NOMO-1 treated with DMSO at 0.1 percent for 48 hours (cell line): ENCODE measurements at regions not wholly inside any gene's neighbourhood (a gene's known extent, or its start where the extent isn't known, plus 50 kb on each side); places are given as distances from the start of the nearest gene placed in this dataset.
"Not testable (repeated sequence)": the region's sequence is repeated elsewhere in the genome, so short reads cannot be mapped to it uniquely, and the experiment has no call there.

Source experiments
- DNase-seq: peaks from one replicate; lab custom pipeline; 2025; ENCODE audit not compliant: unreplicated experiment; lab: John Stamatoyannopoulos, UW

GRCh38 chr6:133100865-133101264, 140.3 kb upstream of the EYA4 start:
- DNase-seq, result no peak

GRCh38 chr6:133101790-133102189, 139.4 kb upstream of the EYA4 start:
- no peak for DNase-seq

GRCh38 chr6:133106934-133107333, 134.2 kb upstream of the EYA4 start:
- no peak for DNase-seq

GRCh38 chr6:133108419-133108818, 132.7 kb upstream of the EYA4 start:
- no peak for DNase-seq

- no peak for DNase-seq
These were observed 126.2 kb upstream of the EYA4 start for GRCh38 chr6:133114973-133115372.

- no peak for DNase-seq
These were observed 125.2 kb upstream of the EYA4 start for GRCh38 chr6:133115946-133116345.

- no peak for DNase-seq
These were observed 113.0 kb upstream of the EYA4 start for GRCh38 chr6:133128191-133128590.

GRCh38 chr6:133129556-133129955, 111.6 kb upstream of the EYA4 start:
- no peak for DNase-seq

- no peak for DNase-seq
These were observed 110.3 kb upstream of the EYA4 start for GRCh38 chr6:133130863-133131262.

- no peak for DNase-seq
These were observed 109.3 kb upstream of the EYA4 start for GRCh38 chr6:133131621-133132465.

- DNase-seq, result no peak
These were observed 108.6 kb upstream of the EYA4 start for GRCh38 chr6:133132466-133132971.

GRCh38 chr6:133136177-133136880, 104.8 kb upstream of the EYA4 start:
- no peak for DNase-seq

- DNase-seq, result not testable (repeated sequence)
These were observed 93.5 kb upstream of the EYA4 start for GRCh38 chr6:133147470-133148184.

- no peak for DNase-seq
These were observed 84.5 kb upstream of the EYA4 start for GRCh38 chr6:133156689-133157088.

GRCh38 chr6:133157995-133158394, 83.2 kb upstream of the EYA4 start:
- DNase-seq, result no peak

GRCh38 chr6:133159255-133159795, 81.8 kb upstream of the EYA4 start:
- no peak for DNase-seq

GRCh38 chr6:133160536-133160935, 80.6 kb upstream of the EYA4 start:
- no peak for DNase-seq

- no peak for DNase-seq
These were observed 75.9 kb upstream of the EYA4 start for GRCh38 chr6:133165235-133165634.

GRCh38 chr6:133166766-133167165, 74.4 kb upstream of the EYA4 start:
- DNase-seq, result no peak

- DNase-seq, result no peak
These were observed 71.3 kb upstream of the EYA4 start for GRCh38 chr6:133169901-133170300.

GRCh38 chr6:133170602-133171001, 70.6 kb upstream of the EYA4 start:
- DNase-seq, result no peak
